H9 (cell line): ENCODE measurements at regions not wholly inside any gene's neighbourhood (a gene's known extent, or its start where the extent isn't known, plus 50 kb on each side); places are given as distances from the start of the nearest gene placed in this dataset.
A peak's percentile ranks its signal among the peaks of the same experiment; 100 is the strongest.

Experiments used
- DNase-seq: peaks from one replicate; pipeline ENCODE4 v3.0.0-alpha.2; 2017
- H2AFZ ChIP-seq: one replicate; pipeline ENCODE4 v1.6.1; 2013; ENCODE audit warnings: mild to moderate bottlenecking, low read length, control low read depth, moderate library complexity
- H2AK5ac ChIP-seq: 2 replicates; pipeline ENCODE4 v1.6.1; 2013; ENCODE audit warnings: low read length, control low read depth, mixed read lengths; ENCODE audit not compliant: insufficient read length
- H2BK120ac ChIP-seq: one replicate; pipeline ENCODE4 v1.6.1; 2013; ENCODE audit warnings: low read depth, mild to moderate bottlenecking, low read length, control low read depth, inconsistent platforms; ENCODE audit not compliant: poor library complexity, severe bottlenecking
- H2BK12ac ChIP-seq: 2 replicates; pipeline ENCODE4 v1.6.1; 2013; ENCODE audit warnings: low read length, control low read depth, mixed read lengths, low read depth; ENCODE audit not compliant: insufficient read length
- H2BK15ac ChIP-seq: 2 replicates; pipeline ENCODE4 v1.6.1; 2013; ENCODE audit warnings: low read depth, low read length, control low read depth
- H2BK20ac ChIP-seq: one replicate; pipeline ENCODE4 v1.6.1; 2013; ENCODE audit warnings: low read depth, mild to moderate bottlenecking, low read length, control low read depth, inconsistent platforms; ENCODE audit not compliant: poor library complexity, severe bottlenecking
- H2BK5ac ChIP-seq: 2 replicates; pipeline ENCODE4 v1.6.1; 2013; ENCODE audit warnings: low read length, control low read depth, mixed read lengths; ENCODE audit not compliant: insufficient read length
- H3K14ac ChIP-seq: 2 replicates; pipeline ENCODE4 v1.6.1; 2013; ENCODE audit warnings: low read length, control low read depth; ENCODE audit not compliant: insufficient read depth
- H3K18ac ChIP-seq: 2 replicates; pipeline ENCODE4 v1.6.1; 2013; ENCODE audit warnings: low read depth, mild to moderate bottlenecking, mixed read lengths, low read length, control low read depth; ENCODE audit not compliant: insufficient read length
- H3K23ac ChIP-seq: 2 replicates; pipeline ENCODE4 v1.6.1; 2013; ENCODE audit warnings: low read length, control low read depth, mixed read lengths, low read depth; ENCODE audit not compliant: insufficient read length
- H3K23me2 ChIP-seq: 2 replicates; pipeline ENCODE4 v1.6.1; 2013; ENCODE audit warnings: low read depth, mild to moderate bottlenecking, mixed read lengths, low read length, control low read depth; ENCODE audit not compliant: insufficient read length, poor library complexity, severe bottlenecking
- H3K27ac ChIP-seq: 2 replicates; pipeline ENCODE4 v1.5.1; 2013; ENCODE audit warnings: low read length, control low read depth, mixed read lengths, low read depth; ENCODE audit not compliant: insufficient read length
- H3K27me3 ChIP-seq: 2 replicates; pipeline ENCODE4 v1.6.1; 2013; ENCODE audit warnings: low read length, control low read depth, inconsistent platforms; ENCODE audit not compliant: insufficient read depth
- H3K4ac ChIP-seq: 2 replicates; pipeline ENCODE4 v1.6.1; 2013; ENCODE audit warnings: low read depth, mild to moderate bottlenecking, control low read depth, inconsistent platforms, low read length, moderate library complexity
- H3K4me1 ChIP-seq: 2 replicates; pipeline ENCODE4 v1.6.1; 2013; ENCODE audit warnings: low read length, control low read depth, inconsistent platforms; ENCODE audit not compliant: insufficient read depth
- H3K4me2 ChIP-seq: 2 replicates; pipeline ENCODE4 v1.6.1; 2013; ENCODE audit warnings: low read length, control low read depth, mixed read lengths; ENCODE audit not compliant: insufficient read length, insufficient read depth
- H3K56ac ChIP-seq: 2 replicates; pipeline ENCODE4 v1.6.1; 2013; ENCODE audit warnings: low read depth, mild to moderate bottlenecking, mixed read lengths, low read length, control low read depth; ENCODE audit not compliant: insufficient read length
- H3K79me1 ChIP-seq: 2 replicates; pipeline ENCODE4 v1.6.1; 2013; ENCODE audit warnings: low read depth, mild to moderate bottlenecking, moderate library complexity, low read length, control low read depth, inconsistent platforms; ENCODE audit not compliant: insufficient read depth, poor library complexity, severe bottlenecking
- H3K79me2 ChIP-seq: 2 replicates; pipeline ENCODE4 v1.6.1; 2013; ENCODE audit warnings: low read length, control low read depth, inconsistent platforms; ENCODE audit not compliant: insufficient read depth
- H3K9ac ChIP-seq: 2 replicates; pipeline ENCODE4 v1.6.1; 2013; ENCODE audit warnings: low read length, control low read depth, mixed read lengths; ENCODE audit not compliant: insufficient read length; ENCODE audit errors: extremely low read depth
- H3K9me3 ChIP-seq: one replicate; pipeline ENCODE4 v1.6.1; 2013; ENCODE audit warnings: low read depth, low read length, inconsistent platforms; ENCODE audit not compliant: control insufficient read depth
- H3T11ph ChIP-seq: one replicate; pipeline ENCODE4 v1.6.1; 2013; ENCODE audit warnings: mild to moderate bottlenecking, low read length, control low read depth, inconsistent platforms
- H4K20me1 ChIP-seq: one replicate; pipeline ENCODE4 v1.6.1; 2013; ENCODE audit not compliant: control insufficient read depth, insufficient read length, insufficient read depth
- H4K5ac ChIP-seq: 2 replicates; pipeline ENCODE4 v1.6.1; 2013; ENCODE audit warnings: low read depth, mild to moderate bottlenecking, mixed read lengths, low read length, control low read depth; ENCODE audit not compliant: insufficient read length
- H4K8ac ChIP-seq: replicated peaks from 2 replicates; pipeline ENCODE4 v1.6.1; 2013; ENCODE audit warnings: low read length, control low read depth, mixed read lengths, low read depth; ENCODE audit not compliant: insufficient read length
- H4K91ac ChIP-seq: 2 replicates; pipeline ENCODE4 v1.6.1; 2013; ENCODE audit warnings: low read depth, mild to moderate bottlenecking, moderate library complexity, mixed read lengths, low read length, control low read depth; ENCODE audit not compliant: insufficient read length
- H3K27ac Mint-ChIP-seq, 3 experiments: 2 replicates in 2 of 3; 3 replicates in 1 of 3; pipeline ENCODE4 v1.8.0; 2020 to 2021; ENCODE audit warnings: mixed read lengths in 3 of 3, mild to moderate bottlenecking in 1 of 3, moderate library complexity in 1 of 3
- H3K27me3 Mint-ChIP-seq: 2 replicates; pipeline ENCODE4 v1.8.0; 2021; ENCODE audit warnings: low read depth, mild to moderate bottlenecking, moderate library complexity, mixed read lengths
- H3K36me3 Mint-ChIP-seq, 3 experiments: 2 replicates in 2 of 3; 3 replicates in 1 of 3; pipeline ENCODE4 v1.8.0; 2020 to 2021; ENCODE audit warnings: low read depth in 3 of 3, mixed read lengths in 3 of 3; ENCODE audit not compliant: insufficient read depth in 1 of 3
- H3K4me1 Mint-ChIP-seq, 2 experiments: 2 replicates each; pipeline ENCODE4 v1.8.0; 2020; ENCODE audit warnings: mixed read lengths in 2 of 2
- H3K4me3 Mint-ChIP-seq, 2 experiments: 2 replicates in 1 of 2; 3 replicates in 1 of 2; pipeline ENCODE4 v1.8.0; 2020 to 2021; ENCODE audit warnings: mild to moderate bottlenecking in 2 of 2, mixed read lengths in 2 of 2, moderate library complexity in 1 of 2
- H3K9me3 Mint-ChIP-seq, 2 experiments: 2 replicates in 1 of 2; 3 replicates in 1 of 2; pipeline ENCODE4 v1.8.0; 2020; ENCODE audit warnings: mild to moderate bottlenecking in 2 of 2, mixed read lengths in 2 of 2, moderate library complexity in 1 of 2
- CTCF ChIP-seq: fragments of 200-600 bp; sonication (generic); conservative IDR thresholded peaks from 3 replicates; pipeline ENCODE4 v1.8.0; 2021; ENCODE audit warnings: antibody characterized with exemption, mild to moderate bottlenecking
- WGBS: extraction: QIAGEN DNeasy Blood & Tissue Kit; methylation state at CpG from one replicate; pipeline ENCODE4 v1.1.7; 2013; ENCODE audit warnings: missing lambda C conversion rate, low lambda C conversion rate, mixed read lengths; ENCODE audit not compliant: insufficient read length; ENCODE audit errors: extremely low coverage; 5-methylcytosine and 5-hydroxymethylcytosine counted together

DNA sequence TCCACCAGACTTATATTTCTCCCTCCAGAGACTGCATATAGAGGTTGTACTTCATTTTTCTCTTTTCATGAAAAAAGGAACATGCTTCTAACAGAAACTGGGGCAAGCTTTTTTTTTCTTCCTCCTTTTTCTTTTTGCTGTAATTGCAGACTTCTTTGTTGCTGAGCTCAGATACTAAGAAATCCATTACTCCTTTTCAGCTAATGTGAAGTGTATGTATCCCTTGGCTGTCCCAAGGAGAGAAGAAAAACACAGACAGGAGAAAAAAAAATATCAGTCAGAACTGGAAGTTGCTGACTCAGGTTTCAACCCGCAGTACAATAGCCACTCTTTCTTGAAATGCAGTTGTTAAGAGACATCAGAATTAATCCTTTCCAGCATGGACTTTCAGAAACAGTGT lies 1248.4 kb downstream of the LRFN5 start:
- no peak overlapping the region for H2BK15ac ChIP-seq
- H2BK120ac ChIP-seq: no peak overlapping the region
- no peak overlapping the region for H3K4me2 ChIP-seq
- H2AK5ac ChIP-seq: no peak overlapping the region
- Mint-ChIP-seq H3K27me3 (no peaks in the 10 kb centered on the region), H3K27ac (peak overlapping the region in 1 of 3 experiments; percentile 70; a peak in 1 of 7 replicates), H3K36me3 (no peaks in the 10 kb centered on the region), H3K9me3 (no peaks in the 10 kb centered on the region), H3K4me3 (no peak overlapping the region), H3K4me1 (peaks cover 4 to 5% of the 10 kb centered on the region in 2 experiments; a peak in 2 of 4 replicates)
- no peak for DNase-seq
- no peak overlapping the region for H2BK12ac ChIP-seq
- H2BK5ac ChIP-seq: no peak overlapping the region
- H3K79me2 ChIP-seq: no peaks in the 10 kb centered on the region
- no peaks in the 10 kb centered on the region for H3K79me1 ChIP-seq
- H2AFZ ChIP-seq: no peak overlapping the region
- H2BK20ac ChIP-seq: no peak overlapping the region
- H3K27me3 ChIP-seq: no peaks in the 10 kb centered on the region
- no peak overlapping the region for H3K27ac ChIP-seq
- no peak overlapping the region for H4K8ac ChIP-seq
- no peak overlapping the region for H3K14ac ChIP-seq
- no peaks in the 10 kb centered on the region for H3K23me2 ChIP-seq
- no peak overlapping the region for H4K91ac ChIP-seq
- no peak for TF ChIP-seq CTCF
- H3K18ac ChIP-seq: no peak overlapping the region
- no peak overlapping the region for H3K23ac ChIP-seq
- no CpG with 5 or more reads among the region's 1 CpG for WGBS
- no peaks in the 10 kb centered on the region for H3K9me3 ChIP-seq
- H3K4me1 ChIP-seq: no peaks in the 10 kb centered on the region
- H3K56ac ChIP-seq: no peak overlapping the region
- no peak overlapping the region for H3K9ac ChIP-seq
- no peaks in the 10 kb centered on the region for H4K20me1 ChIP-seq
- H3K4ac ChIP-seq: no peak overlapping the region
- no peak overlapping the region for H3T11ph ChIP-seq
- H4K5ac ChIP-seq: no peak overlapping the region
